ENCODE measurements at regions not wholly inside any gene's neighbourhood (a gene's known extent, or its start where the extent isn't known, plus 50 kb on each side); places are given as distances from the start of the nearest gene placed in this dataset.

DNA sequence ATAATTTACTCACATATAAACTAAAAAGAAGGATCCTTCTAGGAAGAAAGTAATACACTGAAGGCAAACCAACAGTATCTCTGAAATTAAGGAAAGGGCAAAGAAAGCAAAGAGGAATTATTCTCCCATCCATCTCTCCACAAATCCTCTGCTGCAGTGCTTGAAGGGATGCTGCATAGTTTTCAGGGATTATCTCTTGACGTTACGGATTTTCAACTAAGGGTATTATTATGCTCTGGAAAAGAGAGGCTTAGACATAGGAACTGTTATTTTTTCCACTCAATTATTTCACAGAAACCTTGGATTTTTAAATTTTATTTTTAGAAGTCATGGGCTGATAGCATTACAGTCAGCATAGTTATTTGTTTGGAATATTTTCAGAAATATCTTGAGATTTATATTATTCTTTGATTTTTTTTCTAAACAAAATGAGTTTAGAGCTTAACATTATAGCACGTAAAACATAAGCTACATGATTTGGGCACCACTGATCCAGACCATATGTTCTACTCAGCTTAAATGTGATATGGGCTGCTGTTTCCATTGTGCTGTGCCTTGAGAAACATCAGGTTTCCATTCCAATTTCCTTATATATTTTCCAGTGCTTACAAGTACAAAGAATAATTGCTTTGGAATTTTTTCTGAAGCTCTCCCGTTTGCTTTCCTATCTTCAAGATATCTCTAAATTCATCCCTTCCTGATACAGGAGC, 57.9 kb upstream of the DCN start:
- no peaks in the 10 kb centered on the region for H3K36me3 Mint-ChIP-seq (ENCODE audit: low read depth)
- no peaks in the 10 kb centered on the region for H3K4me1 Mint-ChIP-seq (ENCODE audit: low read depth)
- no peak for DNase-seq
- H3K27ac Mint-ChIP-seq: no peak overlapping the region
- H3K27me3 Mint-ChIP-seq: no peaks in the 10 kb centered on the region
- H3K9me3 Mint-ChIP-seq: peaks cover 3% of the 10 kb centered on the region
- H3K4me3 Mint-ChIP-seq: no peak overlapping the region

GRCh38 chr12:91239481-91239880, 56.9 kb upstream of the DCN start:
- Mint-ChIP-seq H3K4me3 (no peak overlapping the region), H3K27ac (no peak overlapping the region), H3K4me1 (ENCODE audit: low read depth) (no peaks in the 10 kb centered on the region), H3K36me3 (ENCODE audit: low read depth) (no peaks in the 10 kb centered on the region), H3K27me3 (no peaks in the 10 kb centered on the region), H3K9me3 (peaks cover 3% of the 10 kb centered on the region)
- no peak for DNase-seq

Measured in activated T-cell treated with anti-CD3 and anti-CD28 coated beads, Interleukin-2, amount 50 U/mL, for 24 hours (primary cell).